ENCODE measurements at regions not wholly inside any gene's neighbourhood (a gene's known extent, or its start where the extent isn't known, plus 50 kb on each side); places are given as distances from the start of the nearest gene placed in this dataset.

- no peak overlapping the region for H3K4me3 ChIP-seq (ENCODE audit: severe bottlenecking)
- DNase-seq (ENCODE audit: low spot score) (no peak), ATAC-seq (ENCODE audit: low read depth) (no peak)
- no peaks in the 10 kb centered on the region for H3K9me3 ChIP-seq (ENCODE audit: severe bottlenecking)
- TF ChIP-seq CTCF (IDR thresholded peaks at IDR 0.05; ENCODE audit: poor library complexity, severe bottlenecking): no peak
- no peaks in the 10 kb centered on the region for H3K4me1 ChIP-seq (ENCODE audit: insufficient read depth, poor library complexity, severe bottlenecking)
- no peaks in the 10 kb centered on the region for H3K36me3 ChIP-seq (ENCODE audit: low read depth)
- no peak overlapping the region for H3K27ac ChIP-seq (ENCODE audit: poor library complexity, severe bottlenecking)
- no peaks in the 10 kb centered on the region for H3K27me3 ChIP-seq (ENCODE audit: insufficient read depth, poor library complexity, severe bottlenecking)
Observed at GRCh38 chr3:26171006-26171405, 381.1 kb downstream of the OXSM start.

- DNase-seq (ENCODE audit: low spot score) (no peak), ATAC-seq (ENCODE audit: low read depth) (no peak)
- Histone ChIP-seq H3K27me3 (ENCODE audit: insufficient read depth, poor library complexity, severe bottlenecking) (no peaks in the 10 kb centered on the region), H3K27ac (ENCODE audit: poor library complexity, severe bottlenecking) (no peak overlapping the region), H3K36me3 (ENCODE audit: low read depth) (no peaks in the 10 kb centered on the region), H3K4me1 (ENCODE audit: insufficient read depth, poor library complexity, severe bottlenecking) (no peaks in the 10 kb centered on the region), H3K4me3 (ENCODE audit: severe bottlenecking) (no peak overlapping the region), H3K9me3 (ENCODE audit: severe bottlenecking) (no peaks in the 10 kb centered on the region)
- no peak for TF ChIP-seq CTCF (IDR thresholded peaks at IDR 0.05; ENCODE audit: poor library complexity, severe bottlenecking)
Observed at GRCh38 chr3:26191556-26191955, 401.7 kb downstream of the OXSM start.

GRCh38 chr3:26193558-26193957 is 403.7 kb downstream of the OXSM start:
- TF ChIP-seq CTCF (IDR thresholded peaks at IDR 0.05; ENCODE audit: poor library complexity, severe bottlenecking): no peak
- DNase-seq (ENCODE audit: low spot score) (no peak), ATAC-seq (ENCODE audit: low read depth) (no peak)
- H3K27me3 ChIP-seq (ENCODE audit: insufficient read depth, poor library complexity, severe bottlenecking): no peaks in the 10 kb centered on the region
- no peak overlapping the region for H3K4me3 ChIP-seq (ENCODE audit: severe bottlenecking)
- H3K4me1 ChIP-seq (ENCODE audit: insufficient read depth, poor library complexity, severe bottlenecking): no peaks in the 10 kb centered on the region
- no peaks in the 10 kb centered on the region for H3K36me3 ChIP-seq (ENCODE audit: low read depth)
- H3K27ac ChIP-seq (ENCODE audit: poor library complexity, severe bottlenecking): no peak overlapping the region
- H3K9me3 ChIP-seq (ENCODE audit: severe bottlenecking): no peaks in the 10 kb centered on the region

GRCh38 chr3:26196781-26197180 is 406.9 kb downstream of the OXSM start:
- Histone ChIP-seq H3K9me3 (ENCODE audit: severe bottlenecking) (no peaks in the 10 kb centered on the region), H3K36me3 (ENCODE audit: low read depth) (no peaks in the 10 kb centered on the region), H3K27me3 (ENCODE audit: insufficient read depth, poor library complexity, severe bottlenecking) (no peaks in the 10 kb centered on the region), H3K4me1 (ENCODE audit: insufficient read depth, poor library complexity, severe bottlenecking) (no peaks in the 10 kb centered on the region), H3K27ac (ENCODE audit: poor library complexity, severe bottlenecking) (no peak overlapping the region), H3K4me3 (ENCODE audit: severe bottlenecking) (no peak overlapping the region)
- no peak for DNase-seq (ENCODE audit: low spot score)
- no peak for ATAC-seq (ENCODE audit: low read depth)
- no peak for TF ChIP-seq CTCF (IDR thresholded peaks at IDR 0.05; ENCODE audit: poor library complexity, severe bottlenecking)

- no peak for DNase-seq (ENCODE audit: low spot score)
- H3K36me3 ChIP-seq (ENCODE audit: low read depth): no peaks in the 10 kb centered on the region
- H3K4me1 ChIP-seq (ENCODE audit: insufficient read depth, poor library complexity, severe bottlenecking): no peaks in the 10 kb centered on the region
- no peak for ATAC-seq (ENCODE audit: low read depth)
- no peak for TF ChIP-seq CTCF (IDR thresholded peaks at IDR 0.05; ENCODE audit: poor library complexity, severe bottlenecking)
- no peak overlapping the region for H3K27ac ChIP-seq (ENCODE audit: poor library complexity, severe bottlenecking)
- no peaks in the 10 kb centered on the region for H3K9me3 ChIP-seq (ENCODE audit: severe bottlenecking)
- no peak overlapping the region for H3K4me3 ChIP-seq (ENCODE audit: severe bottlenecking)
- no peaks in the 10 kb centered on the region for H3K27me3 ChIP-seq (ENCODE audit: insufficient read depth, poor library complexity, severe bottlenecking)
Observed at GRCh38 chr3:26198609-26199008, 408.7 kb downstream of the OXSM start.
